IMR-90 (cell line): ENCODE measurements at regions not wholly inside any gene's neighbourhood (a gene's known extent, or its start where the extent isn't known, plus 50 kb on each side); places are given as distances from the start of the nearest gene placed in this dataset.

Experiments used
- ATAC-seq: fragments of 200-7000 bp; cut with Tn5 transposase; 2 replicates; pipeline ENCODE4 v1.9.1; 2020; ENCODE audit warnings: low read depth, mild to moderate bottlenecking, moderate library complexity
- BruUV-seq: library from RNA; stranded (reverse); fragments of 400-500 nt; replicated peaks from 2 replicates; lab custom pipeline; 2021; lab: Mats Ljungman, UMichigan
- CTCF ChIA-PET: fragments of 300-600 bp; formaldehyde crosslinking; extraction: SDS; loops from one replicate; lab custom pipeline; 2021; ENCODE audit warnings: antibody characterized with exemption; lab: Yijun Ruan, JAX
- POLR2A ChIA-PET: fragments of 300-600 bp; sonication (Branson Sonifier 250); formaldehyde crosslinking; loops from one replicate; lab custom pipeline; 2022; ENCODE audit warnings: antibody characterized with exemption; ENCODE audit not compliant: unreplicated experiment; lab: Charles Lee
- DNase-seq: peaks from one replicate; pipeline ENCODE4 v3.0.0; 2013
- H2AFZ ChIP-seq: replicated peaks from 2 replicates; pipeline ENCODE3; 2013; ENCODE audit warnings: low read length, mild to moderate bottlenecking; ENCODE audit not compliant: poor library complexity
- H2AK5ac ChIP-seq: 2 replicates; pipeline ENCODE4 v1.6.1; 2013; ENCODE audit warnings: low read depth, low read length, inconsistent platforms
- H2AK9ac ChIP-seq: replicated peaks from 2 replicates; pipeline ENCODE3; 2013; ENCODE audit warnings: mild to moderate bottlenecking, low read depth, low read length, moderate library complexity; ENCODE audit not compliant: poor library complexity
- H2BK120ac ChIP-seq: 2 replicates; pipeline ENCODE4 v1.6.1; 2013; ENCODE audit warnings: low read depth, low read length, inconsistent platforms
- H2BK15ac ChIP-seq: 3 replicates; pipeline ENCODE4 v1.6.1; 2013; ENCODE audit warnings: low read depth, low read length, inconsistent platforms
- H2BK20ac ChIP-seq: 2 replicates; pipeline ENCODE4 v1.6.1; 2013; ENCODE audit warnings: low read depth, mild to moderate bottlenecking, inconsistent platforms, low read length, moderate library complexity
- H2BK5ac ChIP-seq: 2 replicates; pipeline ENCODE4 v1.6.1; 2013; ENCODE audit warnings: mild to moderate bottlenecking, low read depth, low read length, inconsistent platforms; ENCODE audit not compliant: poor library complexity, severe bottlenecking
- H3K14ac ChIP-seq: replicated peaks from 2 replicates; pipeline ENCODE4 v1.6.1; 2013; ENCODE audit warnings: low read depth, low read length, inconsistent platforms
- H3K18ac ChIP-seq: 2 replicates; pipeline ENCODE4 v1.6.1; 2013; ENCODE audit warnings: low read depth, low read length, control low read depth
- H3K23ac ChIP-seq: 2 replicates; pipeline ENCODE4 v1.6.1; 2013; ENCODE audit warnings: low read depth, low read length, inconsistent platforms
- H3K27ac ChIP-seq: 2 replicates; pipeline ENCODE4 v1.5.1; 2013; ENCODE audit warnings: mild to moderate bottlenecking, control low read depth, low read length; ENCODE audit not compliant: insufficient read depth
- H3K27me3 ChIP-seq: 2 replicates; pipeline ENCODE4 v1.6.1; 2013; ENCODE audit warnings: low read length; ENCODE audit not compliant: control insufficient read depth, insufficient read depth
- H3K36me3 ChIP-seq: 2 replicates; pipeline ENCODE4 v1.6.1; 2013; ENCODE audit warnings: low read length, mixed read lengths; ENCODE audit not compliant: control insufficient read depth, insufficient read depth
- H3K4ac ChIP-seq: 2 replicates; pipeline ENCODE4 v1.6.1; 2013; ENCODE audit warnings: low read depth, low read length, inconsistent platforms
- H3K4me1 ChIP-seq: 2 replicates; pipeline ENCODE4 v1.6.1; 2013; ENCODE audit warnings: low read length, mixed read lengths; ENCODE audit not compliant: control insufficient read depth, insufficient read depth
- H3K4me2 ChIP-seq: 2 replicates; pipeline ENCODE4 v1.6.1; 2013; ENCODE audit warnings: low read depth, mild to moderate bottlenecking, control low read depth, low read length, moderate library complexity
- H3K4me3 ChIP-seq: 2 replicates; pipeline ENCODE4 v1.5.1; 2013; ENCODE audit warnings: low read depth, mild to moderate bottlenecking, control low read depth, low read length, moderate library complexity; ENCODE audit not compliant: insufficient read depth
- H3K56ac ChIP-seq: 2 replicates; pipeline ENCODE4 v1.6.1; 2013; ENCODE audit warnings: low read length, inconsistent platforms; ENCODE audit not compliant: insufficient read depth; ENCODE audit errors: extremely low read depth
- H3K79me1 ChIP-seq, 2 experiments: 2 replicates each; pipeline ENCODE4 v1.6.1; 2013; ENCODE audit warnings: low read length in 2 of 2, inconsistent platforms in 1 of 2, low read depth in 1 of 2
- H3K9ac ChIP-seq: 2 replicates; pipeline ENCODE4 v1.6.1; 2013; ENCODE audit warnings: low read depth, low read length, control low read depth
- H3K9me1 ChIP-seq: 2 replicates; pipeline ENCODE4 v1.6.1; 2013; ENCODE audit warnings: low read length, inconsistent platforms; ENCODE audit not compliant: insufficient read depth
- H3K9me3 ChIP-seq: 2 replicates; pipeline ENCODE4 v1.6.1; 2013; ENCODE audit warnings: low read length; ENCODE audit not compliant: control insufficient read depth, insufficient read depth
- H4K20me1 ChIP-seq: 2 replicates; pipeline ENCODE4 v1.6.1; 2013; ENCODE audit warnings: low read length, inconsistent platforms; ENCODE audit not compliant: insufficient read depth
- H4K5ac ChIP-seq: 2 replicates; pipeline ENCODE4 v1.6.1; 2013; ENCODE audit warnings: mild to moderate bottlenecking, low read depth, low read length, control low read depth
- H4K8ac ChIP-seq, 2 experiments: 2 replicates each; pipeline ENCODE4 v1.6.1; 2013; ENCODE audit warnings: low read depth in 2 of 2, low read length in 2 of 2, control low read depth in 1 of 2, inconsistent platforms in 1 of 2
- H4K91ac ChIP-seq: 2 replicates; pipeline ENCODE4 v1.6.1; 2013; ENCODE audit warnings: low read depth, low read length, inconsistent platforms; ENCODE audit not compliant: insufficient read depth
- BHLHE40 ChIP-seq: fragments of 150-350 bp; IDR thresholded peaks from 2 replicates; pipeline ENCODE4 v1.6.1; 2016; ENCODE audit warnings: mild to moderate bottlenecking, low read depth, low read length
- CHD1 ChIP-seq: IDR thresholded peaks from 2 replicates; pipeline ENCODE4 v1.6.1; 2012; ENCODE audit warnings: low read depth, low read length, improper control_type of control experiment
- CTCF ChIP-seq: conservative IDR thresholded peaks from 2 replicates; pipeline ENCODE4 v1.5.1; 2012; ENCODE audit warnings: mild to moderate bottlenecking, low read depth, low read length, improper control_type of control experiment
- MAZ ChIP-seq: IDR thresholded peaks from 2 replicates; pipeline ENCODE4 v1.6.1; 2012; ENCODE audit warnings: low read depth, mild to moderate bottlenecking, low read length, improper control_type of control experiment, moderate library complexity, borderline replicate concordance
- NFE2L2 ChIP-seq: fragments of 150-350 bp; IDR thresholded peaks from 2 replicates; pipeline ENCODE4 v1.6.1; 2016; ENCODE audit warnings: low read depth, mild to moderate bottlenecking, low read length
- RCOR1 ChIP-seq: IDR thresholded peaks from 2 replicates; pipeline ENCODE4 v1.6.1; 2012; ENCODE audit warnings: mild to moderate bottlenecking, low read length, improper control_type of control experiment; ENCODE audit not compliant: insufficient replicate concordance
- SMC3 ChIP-seq: fragments of 150-350 bp; IDR thresholded peaks from 2 replicates; pipeline ENCODE4 v1.6.1; 2016; ENCODE audit warnings: low read depth, mild to moderate bottlenecking, antibody characterized with exemption, low read length, moderate library complexity
- USF2 ChIP-seq: fragments of 150-350 bp; IDR thresholded peaks from 2 replicates; pipeline ENCODE4 v1.6.1; 2017; ENCODE audit warnings: mild to moderate bottlenecking, antibody characterized with exemption, low read length, low read depth
- WGBS, 2 experiments: methylation state at CpG; one replicate each; pipeline versions ENCODE4 v1.1.5 to v1.1.7; 2013; ENCODE audit warnings: missing lambda C conversion rate in 2 of 2; ENCODE audit not compliant: insufficient read length in 1 of 2; ENCODE audit errors: extremely low coverage in 2 of 2; 5-methylcytosine and 5-hydroxymethylcytosine counted together
- dilution Hi-C: fragments of 300-500 bp; cut with HindIII; formaldehyde crosslinking; loops from one replicate; pipeline ENCODE4 v1.14.3; 2018; ENCODE audit warnings: low sequenced_read_pairs; ENCODE audit not compliant: unreplicated experiment
- in situ Hi-C: fragments of 300-500 bp; cut with MboI; formaldehyde crosslinking; loops from 3 replicates; pipeline ENCODE4 v1.14.3; 2019; ENCODE audit warnings: low sequenced_read_pairs, inconsistent platforms, mixed read lengths
- intact Hi-C: fragments of 100-400 bp; cut with micrococcal nuclease; formaldehyde crosslinking; loops from 2 replicates; pipeline ENCODE4 v1.10.0; 2022

- intact Hi-C loops: no loop called here
Measured at GRCh38 chr5:116380621-116381020, 194.0 kb downstream of the SEMA6A start.

More at GRCh38 chr5:116380621-116381020, 194.0 kb downstream of the SEMA6A start:
- dilution Hi-C loops (no loop called here), in situ Hi-C loops (no loop called here)
- no peak overlapping the region for H2AK9ac ChIP-seq
- BruUV-seq: no TSS peak
- H3K27ac ChIP-seq: no peak overlapping the region
- H3K9me3 ChIP-seq: no peaks in the 10 kb centered on the region
- no peak overlapping the region for H2BK5ac ChIP-seq
- H3K9ac ChIP-seq: no peak overlapping the region
- no peaks in the 10 kb centered on the region for H3K36me3 ChIP-seq
- H4K5ac ChIP-seq: no peak overlapping the region
- ChIA-PET POLR2A (interaction anchor here (0.6 kb wide), 1 partner anchor 51 kb away, joined by 4 read pairs; no protein-coding TSS in a partner anchor), CTCF (no interaction called here)
- no peak overlapping the region for H2BK20ac ChIP-seq
- H3K4me1 ChIP-seq: no peaks in the 10 kb centered on the region
- no peak overlapping the region for H3K23ac ChIP-seq
- H3K56ac ChIP-seq: no peak overlapping the region
- H2BK15ac ChIP-seq: no peak overlapping the region
- no peak overlapping the region for H3K4me3 ChIP-seq
- ATAC-seq: no peak
- WGBS, 2 experiments: no CpG with 5 or more reads among the region's 2 CpGs
- H4K8ac ChIP-seq: no peak overlapping the region
- no peaks in the 10 kb centered on the region for H3K79me1 ChIP-seq
- no peak for DNase-seq
- H3K9me1 ChIP-seq: no peaks in the 10 kb centered on the region
- TF ChIP-seq NFE2L2: no peak
- no peak for TF ChIP-seq RCOR1
- TF ChIP-seq USF2: no peak
- TF ChIP-seq CHD1: no peak
- no peak for TF ChIP-seq MAZ
- TF ChIP-seq CTCF: no peak
- TF ChIP-seq SMC3: no peak
- no peak for TF ChIP-seq BHLHE40
- no peak overlapping the region for H3K18ac ChIP-seq
- no peak overlapping the region for H2AFZ ChIP-seq
- no peak overlapping the region for H2AK5ac ChIP-seq
- H3K4me2 ChIP-seq: no peak overlapping the region
- H4K20me1 ChIP-seq: no peaks in the 10 kb centered on the region
- H3K14ac ChIP-seq: no peak overlapping the region
- no peaks in the 10 kb centered on the region for H3K27me3 ChIP-seq
- no peak overlapping the region for H4K91ac ChIP-seq
- no peak overlapping the region for H3K4ac ChIP-seq
- no peak overlapping the region for H2BK120ac ChIP-seq
